SK-N-SH (cell line): ENCODE measurements at regions not wholly inside any gene's neighbourhood (a gene's known extent, or its start where the extent isn't known, plus 50 kb on each side); places are given as distances from the start of the nearest gene placed in this dataset.

Experiments
- CTCF ChIP-seq: fragments of 200-600 bp; sonication (generic); IDR thresholded peaks from 2 replicates; pipeline ENCODE4 v1.6.1; 2017; ENCODE audit warnings: antibody characterized with exemption, mild to moderate bottlenecking, moderate library complexity
- ELF1 ChIP-seq: IDR thresholded peaks from 2 replicates; pipeline ENCODE4 v1.4.0; 2012
- EP300 ChIP-seq, 2 experiments: IDR thresholded peaks; 2 replicates each; pipeline versions ENCODE4 v1.4.0 to v1.6.1; 2012; ENCODE audit warnings: borderline replicate concordance in 1 of 2, low read depth in 1 of 2, low read length in 1 of 2
- EZH2phosphoT487 ChIP-seq: fragments of 200-600 bp; sonication (generic); IDR thresholded peaks from 2 replicates; pipeline ENCODE4 v1.6.1; 2017; ENCODE audit warnings: low read depth, mixed run types, mild to moderate bottlenecking, antibody characterized with exemption, moderate library complexity, borderline replicate concordance
- FOSL2 ChIP-seq: IDR thresholded peaks from 2 replicates; pipeline ENCODE4 v1.4.0; 2012; ENCODE audit warnings: low read depth, mild to moderate bottlenecking, moderate library complexity, borderline replicate concordance
- FOXM1 ChIP-seq: IDR thresholded peaks from 2 replicates; pipeline ENCODE4 v1.4.0; 2012; ENCODE audit warnings: low read depth, mild to moderate bottlenecking
- GABPA ChIP-seq: IDR thresholded peaks from 2 replicates; pipeline ENCODE4 v1.4.0; 2012; ENCODE audit warnings: low read depth, mild to moderate bottlenecking
- REST ChIP-seq: IDR thresholded peaks from 2 replicates; pipeline ENCODE4 v1.6.1; 2012; ENCODE audit warnings: mild to moderate bottlenecking, low read depth, low read length, moderate library complexity
- RFX5 ChIP-seq: IDR thresholded peaks from 2 replicates; pipeline ENCODE4 v1.6.1; 2012; ENCODE audit warnings: mild to moderate bottlenecking, improper control_type of control experiment, low read length
- SIN3A ChIP-seq: IDR thresholded peaks from 2 replicates; pipeline ENCODE4 v1.6.1; 2012; ENCODE audit warnings: low read depth, mild to moderate bottlenecking, low read length, moderate library complexity, borderline replicate concordance
- USF1 ChIP-seq: IDR thresholded peaks from 2 replicates; pipeline ENCODE4 v1.4.0; 2012; ENCODE audit warnings: low read depth, borderline replicate concordance
- ZBTB33 ChIP-seq: IDR thresholded peaks from 2 replicates; pipeline ENCODE4 v1.4.0; 2012; ENCODE audit warnings: low read depth, borderline replicate concordance

GRCh38 chr14:71539650-71540285 is 392.5 kb upstream of the RGS6 start:
- TF ChIP-seq FOXM1 (no peak), CTCF (no peak), USF1 (no peak), SIN3A (no peak), EZH2phosphoT487 (no peak), EP300 (IDR thresholded peaks at IDR 0.05; ENCODE audit: borderline replicate concordance in 1 of 2, low read depth in 1 of 2, low read length in 1 of 2) (peak in 1 of 2 experiments; percentile 49; a peak in 1 of 4 replicates), ZBTB33 (no peak), FOSL2 (no peak), RFX5 (no peak), ELF1 (no peak), GABPA (no peak), REST (no peak)
